SK-N-SH (cell line): ENCODE measurements at regions not wholly inside any gene's neighbourhood (a gene's known extent, or its start where the extent isn't known, plus 50 kb on each side); places are given as distances from the start of the nearest gene placed in this dataset.
A peak's percentile ranks its signal among the peaks of the same experiment; 100 is the strongest.

Experiments
- CTCF ChIA-PET: fragments of 300-600, 350-600 bp; formaldehyde crosslinking; extraction: SDS; loops from one replicate; lab custom pipeline; 2021; lab: Yijun Ruan, JAX
- POLR2A ChIA-PET: fragments of 350-600 bp; sonication (Branson Sonifier 250); formaldehyde crosslinking; extraction: SDS; loops from one replicate; lab custom pipeline; 2020; ENCODE audit warnings: antibody characterized with exemption, inconsistent platforms; lab: Yijun Ruan, JAX
- DNase-seq: peaks from one replicate; pipeline ENCODE4 v3.0.0; 2012
- H2AFZ ChIP-seq: fragments of 200-600 bp; sonication (generic); 2 replicates; pipeline ENCODE4 v1.8.1; 2016; ENCODE audit warnings: antibody characterized with exemption, mild to moderate bottlenecking, low read depth
- H3F3A ChIP-seq: fragments of 200-600 bp; sonication (generic); replicated peaks from 2 replicates; pipeline ENCODE3; 2016; ENCODE audit warnings: antibody characterized with exemption, mild to moderate bottlenecking; ENCODE audit not compliant: insufficient read depth
- H3K27ac ChIP-seq, 2 experiments: fragments of 200-500 bp in 1 of 2; fragments of 200-600 bp in 1 of 2; sonication (Bioruptor generic) in 1 of 2; sonication (generic), shearing (Covaris generic) in 1 of 2; 2 replicates each; pipeline versions ENCODE4 v1.5.1 to v1.6.1; 2014 to 2016; ENCODE audit warnings: low read depth in 2 of 2, inconsistent platforms in 1 of 2, low read length in 1 of 2, mild to moderate bottlenecking in 1 of 2, mixed read lengths in 1 of 2
- H3K27me3 ChIP-seq: fragments of 200-600 bp; sonication (generic), shearing (Covaris generic); 2 replicates; pipeline ENCODE4 v1.6.1; 2016; ENCODE audit warnings: mixed run types; ENCODE audit not compliant: insufficient read depth
- H3K36me3 ChIP-seq, 2 experiments: fragments of 200-500 bp in 1 of 2; fragments of 200-600 bp in 1 of 2; sonication (Bioruptor generic) in 1 of 2; sonication (generic) in 1 of 2; replicated peaks in 1 of 2; 2 replicates each; pipeline versions ENCODE3 to v1.5.1; 2014 to 2016; ENCODE audit warnings: low read length in 1 of 2, mild to moderate bottlenecking in 1 of 2; ENCODE audit not compliant: insufficient read depth in 2 of 2, control insufficient read depth in 1 of 2
- H3K4me1 ChIP-seq, 2 experiments: fragments of 200-500 bp in 1 of 2; fragments of 200-600 bp in 1 of 2; sonication (Bioruptor generic) in 1 of 2; sonication (generic), shearing (Covaris generic) in 1 of 2; 2 replicates each; pipeline versions ENCODE4 v1.5.1 to v1.6.1; 2014 to 2016; ENCODE audit warnings: low read depth in 1 of 2, low read length in 1 of 2, mixed run types in 1 of 2; ENCODE audit not compliant: insufficient read depth in 2 of 2, control insufficient read depth in 1 of 2
- H3K4me2 ChIP-seq: fragments of 200-600 bp; sonication (generic), shearing (Covaris generic); 2 replicates; pipeline ENCODE4 v1.6.1; 2017; ENCODE audit warnings: mixed run types
- H3K4me3 ChIP-seq, 2 experiments: fragments of 200-500 bp in 1 of 2; fragments of 200-600 bp in 1 of 2; sonication (Bioruptor generic) in 1 of 2; sonication (generic), shearing (Covaris generic) in 1 of 2; 2 replicates each; pipeline versions ENCODE4 v1.5.1 to v1.8.1; 2014 to 2016; ENCODE audit warnings: low read depth in 2 of 2, inconsistent platforms in 1 of 2, low read length in 1 of 2, mild to moderate bottlenecking in 1 of 2, mixed read lengths in 1 of 2, moderate library complexity in 1 of 2
- H3K79me2 ChIP-seq: fragments of 200-600 bp; sonication (generic); 2 replicates; pipeline ENCODE4 v1.8.1; 2017; ENCODE audit warnings: mild to moderate bottlenecking; ENCODE audit not compliant: insufficient read depth
- H3K9ac ChIP-seq: fragments of 200-600 bp; sonication (generic); 2 replicates; pipeline ENCODE4 v1.6.1; 2017; ENCODE audit warnings: mixed run types
- H3K9me2 ChIP-seq: fragments of 200-600 bp; sonication (generic); 2 replicates; pipeline ENCODE4 v1.6.1; 2017; ENCODE audit warnings: mixed run types
- H3K9me3 ChIP-seq: fragments of 200-600 bp; sonication (generic); 2 replicates; pipeline ENCODE4 v1.6.1; 2017; ENCODE audit warnings: mixed run types, mild to moderate bottlenecking, moderate library complexity
- H4K20me1 ChIP-seq: fragments of 200-600 bp; sonication (generic); 2 replicates; pipeline ENCODE4 v1.6.1; 2017; ENCODE audit warnings: mild to moderate bottlenecking, mixed run types; ENCODE audit not compliant: insufficient read depth
- ELF1 ChIP-seq: IDR thresholded peaks from 2 replicates; pipeline ENCODE4 v1.4.0; 2012
- EP300 ChIP-seq, 2 experiments: IDR thresholded peaks; 2 replicates each; pipeline versions ENCODE4 v1.4.0 to v1.6.1; 2012; ENCODE audit warnings: borderline replicate concordance in 1 of 2, low read depth in 1 of 2, low read length in 1 of 2
- EZH2phosphoT487 ChIP-seq: fragments of 200-600 bp; sonication (generic); IDR thresholded peaks from 2 replicates; pipeline ENCODE4 v1.6.1; 2017; ENCODE audit warnings: low read depth, mixed run types, mild to moderate bottlenecking, antibody characterized with exemption, moderate library complexity, borderline replicate concordance
- FOSL2 ChIP-seq: IDR thresholded peaks from 2 replicates; pipeline ENCODE4 v1.4.0; 2012; ENCODE audit warnings: low read depth, mild to moderate bottlenecking, moderate library complexity, borderline replicate concordance
- FOXM1 ChIP-seq: IDR thresholded peaks from 2 replicates; pipeline ENCODE4 v1.4.0; 2012; ENCODE audit warnings: low read depth, mild to moderate bottlenecking
- JUND ChIP-seq: IDR thresholded peaks from 2 replicates; pipeline ENCODE4 v1.4.0; 2012
- NRF1 ChIP-seq: IDR thresholded peaks from 2 replicates; pipeline ENCODE4 v1.6.1; 2012; ENCODE audit warnings: low read depth, mild to moderate bottlenecking, low read length
- RXRA ChIP-seq: IDR thresholded peaks from 2 replicates; pipeline ENCODE4 v1.4.0; 2012; ENCODE audit warnings: low read depth, mild to moderate bottlenecking, borderline replicate concordance
- SIN3A ChIP-seq: IDR thresholded peaks from 2 replicates; pipeline ENCODE4 v1.6.1; 2012; ENCODE audit warnings: low read depth, mild to moderate bottlenecking, low read length, moderate library complexity, borderline replicate concordance
- TAF1 ChIP-seq: IDR thresholded peaks from 2 replicates; pipeline ENCODE4 v1.6.1; 2012; ENCODE audit warnings: low read depth, mild to moderate bottlenecking, low read length, moderate library complexity, borderline replicate concordance
- WGBS: methylation state at CpG from one replicate; pipeline ENCODE4 v1.1.6; 2017; ENCODE audit warnings: low lambda C conversion rate; 5-methylcytosine and 5-hydroxymethylcytosine counted together
- TF ChIP-seq, protein P1 (sequence below): fragments of 200-600 bp; sonication (generic); IDR thresholded peaks from 2 replicates; pipeline ENCODE4 v1.6.1; 2017; ENCODE audit warnings: antibody characterized with exemption, mild to moderate bottlenecking, moderate library complexity
- TF ChIP-seq, protein P2 (sequence below): IDR thresholded peaks from 2 replicates; pipeline ENCODE4 v1.4.0; 2012; ENCODE audit warnings: low read depth, borderline replicate concordance
- TF ChIP-seq, protein P3 (sequence below): IDR thresholded peaks from 2 replicates; pipeline ENCODE4 v1.4.0; 2012; ENCODE audit warnings: low read depth
- TF ChIP-seq, protein P4 (sequence below): IDR thresholded peaks from 2 replicates; pipeline ENCODE4; 2012
- TF ChIP-seq, protein P5 (sequence below): fragments of 150-350 bp; IDR thresholded peaks from 2 replicates; pipeline ENCODE4 v1.6.1; 2016; ENCODE audit warnings: mild to moderate bottlenecking, low read depth, low read length
- TF ChIP-seq, protein P6 (sequence below): fragments of 150-350 bp; IDR thresholded peaks from 2 replicates; pipeline ENCODE4 v1.6.1; 2017; ENCODE audit warnings: antibody characterized with exemption, low read length, low read depth, borderline replicate concordance
- TF ChIP-seq, protein P7 (sequence below): IDR thresholded peaks from 2 replicates; pipeline ENCODE4 v1.6.1; 2012; ENCODE audit warnings: mild to moderate bottlenecking, low read depth, low read length, moderate library complexity

DNA sequence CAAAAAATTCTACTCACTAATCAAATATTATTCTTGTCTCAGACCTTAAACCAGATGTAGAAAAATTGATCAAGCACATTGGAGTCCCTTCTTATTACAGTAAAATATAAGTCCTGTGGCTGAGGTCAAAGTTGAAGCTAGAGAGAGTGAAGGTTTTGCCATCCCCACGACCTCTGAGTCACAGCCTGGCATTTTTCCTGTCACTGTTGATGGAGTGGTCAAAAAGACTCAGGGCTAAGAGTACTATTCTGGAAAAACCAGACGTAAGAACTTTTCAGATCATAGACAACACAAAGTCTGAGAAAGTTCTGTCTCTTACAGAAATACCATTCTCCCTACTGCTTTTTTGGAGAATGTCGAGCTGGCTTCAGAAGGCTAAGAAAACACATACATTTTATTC is 323.7 kb upstream of the ANKRD30A start:
- WGBS: 57% methylated on average over 3 of the region's 3 CpGs
- H3K79me2 ChIP-seq: no peaks in the 10 kb centered on the region
- no peak for TF ChIP-seq SIN3A
- TF ChIP-seq, protein P1, sequence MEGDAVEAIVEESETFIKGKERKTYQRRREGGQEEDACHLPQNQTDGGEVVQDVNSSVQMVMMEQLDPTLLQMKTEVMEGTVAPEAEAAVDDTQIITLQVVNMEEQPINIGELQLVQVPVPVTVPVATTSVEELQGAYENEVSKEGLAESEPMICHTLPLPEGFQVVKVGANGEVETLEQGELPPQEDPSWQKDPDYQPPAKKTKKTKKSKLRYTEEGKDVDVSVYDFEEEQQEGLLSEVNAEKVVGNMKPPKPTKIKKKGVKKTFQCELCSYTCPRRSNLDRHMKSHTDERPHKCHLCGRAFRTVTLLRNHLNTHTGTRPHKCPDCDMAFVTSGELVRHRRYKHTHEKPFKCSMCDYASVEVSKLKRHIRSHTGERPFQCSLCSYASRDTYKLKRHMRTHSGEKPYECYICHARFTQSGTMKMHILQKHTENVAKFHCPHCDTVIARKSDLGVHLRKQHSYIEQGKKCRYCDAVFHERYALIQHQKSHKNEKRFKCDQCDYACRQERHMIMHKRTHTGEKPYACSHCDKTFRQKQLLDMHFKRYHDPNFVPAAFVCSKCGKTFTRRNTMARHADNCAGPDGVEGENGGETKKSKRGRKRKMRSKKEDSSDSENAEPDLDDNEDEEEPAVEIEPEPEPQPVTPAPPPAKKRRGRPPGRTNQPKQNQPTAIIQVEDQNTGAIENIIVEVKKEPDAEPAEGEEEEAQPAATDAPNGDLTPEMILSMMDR: no peak
- no peak for TF ChIP-seq ELF1
- TF ChIP-seq, protein P2, sequence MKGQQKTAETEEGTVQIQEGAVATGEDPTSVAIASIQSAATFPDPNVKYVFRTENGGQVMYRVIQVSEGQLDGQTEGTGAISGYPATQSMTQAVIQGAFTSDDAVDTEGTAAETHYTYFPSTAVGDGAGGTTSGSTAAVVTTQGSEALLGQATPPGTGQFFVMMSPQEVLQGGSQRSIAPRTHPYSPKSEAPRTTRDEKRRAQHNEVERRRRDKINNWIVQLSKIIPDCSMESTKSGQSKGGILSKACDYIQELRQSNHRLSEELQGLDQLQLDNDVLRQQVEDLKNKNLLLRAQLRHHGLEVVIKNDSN: no peak
- TF ChIP-seq, protein P3, sequence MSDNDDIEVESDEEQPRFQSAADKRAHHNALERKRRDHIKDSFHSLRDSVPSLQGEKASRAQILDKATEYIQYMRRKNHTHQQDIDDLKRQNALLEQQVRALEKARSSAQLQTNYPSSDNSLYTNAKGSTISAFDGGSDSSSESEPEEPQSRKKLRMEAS: no peak
- TF ChIP-seq, protein P4, sequence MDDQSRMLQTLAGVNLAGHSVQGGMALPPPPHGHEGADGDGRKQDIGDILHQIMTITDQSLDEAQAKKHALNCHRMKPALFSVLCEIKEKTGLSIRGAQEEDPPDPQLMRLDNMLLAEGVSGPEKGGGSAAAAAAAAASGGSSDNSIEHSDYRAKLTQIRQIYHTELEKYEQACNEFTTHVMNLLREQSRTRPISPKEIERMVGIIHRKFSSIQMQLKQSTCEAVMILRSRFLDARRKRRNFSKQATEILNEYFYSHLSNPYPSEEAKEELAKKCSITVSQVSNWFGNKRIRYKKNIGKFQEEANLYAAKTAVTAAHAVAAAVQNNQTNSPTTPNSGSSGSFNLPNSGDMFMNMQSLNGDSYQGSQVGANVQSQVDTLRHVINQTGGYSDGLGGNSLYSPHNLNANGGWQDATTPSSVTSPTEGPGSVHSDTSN: no peak
- TF ChIP-seq JUND: no peak
- no peak for TF ChIP-seq TAF1
- TF ChIP-seq, protein P5, sequence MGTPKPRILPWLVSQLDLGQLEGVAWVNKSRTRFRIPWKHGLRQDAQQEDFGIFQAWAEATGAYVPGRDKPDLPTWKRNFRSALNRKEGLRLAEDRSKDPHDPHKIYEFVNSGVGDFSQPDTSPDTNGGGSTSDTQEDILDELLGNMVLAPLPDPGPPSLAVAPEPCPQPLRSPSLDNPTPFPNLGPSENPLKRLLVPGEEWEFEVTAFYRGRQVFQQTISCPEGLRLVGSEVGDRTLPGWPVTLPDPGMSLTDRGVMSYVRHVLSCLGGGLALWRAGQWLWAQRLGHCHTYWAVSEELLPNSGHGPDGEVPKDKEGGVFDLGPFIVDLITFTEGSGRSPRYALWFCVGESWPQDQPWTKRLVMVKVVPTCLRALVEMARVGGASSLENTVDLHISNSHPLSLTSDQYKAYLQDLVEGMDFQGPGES: no peak
- TF ChIP-seq, all 33 proteins: peak for 0
- peak overlapping the region in 1 of 2 experiments; percentile 89; a peak in 2 of 4 replicates for H3K27ac ChIP-seq
- H2AFZ ChIP-seq: no peak overlapping the region
- H3K4me3 ChIP-seq: no peak overlapping the region
- CTCF ChIA-PET: interaction anchor here (1.0 to 2.0 kb wide), 4 partner anchors 22 to 1166 kb away, joined by 3 to 6 read pairs (median 6); no protein-coding TSS in a partner anchor
- no peak overlapping the region for H3K4me2 ChIP-seq
- DNase-seq: no peak
- H3K27me3 ChIP-seq: no peaks in the 10 kb centered on the region
- POLR2A ChIA-PET: no interaction called here
- peaks cover 15 to 23% of the 10 kb centered on the region in 2 experiments; a peak in 3 of 4 replicates for H3K4me1 ChIP-seq
- no peak overlapping the region for H3K9ac ChIP-seq
- no peaks in the 10 kb centered on the region for H3K9me3 ChIP-seq
- H3F3A ChIP-seq: no peaks in the 10 kb centered on the region
- H4K20me1 ChIP-seq: no peaks in the 10 kb centered on the region
- H3K9me2 ChIP-seq: no peaks in the 10 kb centered on the region
- H3K36me3 ChIP-seq: no peaks in the 10 kb centered on the region

DNA sequence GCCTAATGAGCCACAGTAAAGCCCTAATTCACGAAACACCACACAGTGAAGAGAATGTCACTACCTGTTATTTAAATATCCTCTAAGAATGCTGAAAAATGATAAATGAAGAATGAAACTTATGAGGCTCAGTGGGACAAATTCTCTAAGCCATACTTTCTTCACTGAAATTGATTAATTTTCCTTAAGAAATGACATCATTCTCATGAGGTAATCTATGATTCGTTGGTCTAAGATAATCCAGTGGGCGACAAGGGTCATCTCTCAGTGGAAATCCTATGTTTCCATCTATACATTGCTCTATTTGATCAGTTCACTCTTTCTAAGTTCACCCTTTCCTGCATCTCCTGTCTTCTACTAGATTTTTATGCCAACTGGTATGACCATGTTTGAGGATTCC is 330.4 kb upstream of the ANKRD30A start:
- no peak overlapping the region for H3K9ac ChIP-seq
- H2AFZ ChIP-seq: no peak overlapping the region
- CTCF ChIA-PET: interaction anchor here (1.1 to 1.7 kb wide), 4 partner anchors 9 to 1159 kb away, joined by 3 to 5 read pairs (median 4); no protein-coding TSS in a partner anchor
- POLR2A ChIA-PET: no interaction called here
- no peaks in the 10 kb centered on the region for H3K36me3 ChIP-seq
- no peaks in the 10 kb centered on the region for H3K9me2 ChIP-seq
- H3K4me2 ChIP-seq: no peak overlapping the region
- no peaks in the 10 kb centered on the region for H3K27me3 ChIP-seq
- no peak overlapping the region for H3K4me3 ChIP-seq
- H3K27ac ChIP-seq: no peak overlapping the region
- no peaks in the 10 kb centered on the region for H3K4me1 ChIP-seq
- no peaks in the 10 kb centered on the region for H4K20me1 ChIP-seq
- no peaks in the 10 kb centered on the region for H3F3A ChIP-seq
- H3K9me3 ChIP-seq: no peaks in the 10 kb centered on the region
- no peaks in the 10 kb centered on the region for H3K79me2 ChIP-seq
- no peak for DNase-seq
- 51% methylated on average over 3 of the region's 3 CpGs for WGBS
- no peak for TF ChIP-seq RXRA
- TF ChIP-seq FOSL2: no peak
- TF ChIP-seq EP300 (IDR thresholded peaks at IDR 0.05; ENCODE audit: borderline replicate concordance in 1 of 2, low read depth in 1 of 2, low read length in 1 of 2): no peak
- TF ChIP-seq, protein P6, sequence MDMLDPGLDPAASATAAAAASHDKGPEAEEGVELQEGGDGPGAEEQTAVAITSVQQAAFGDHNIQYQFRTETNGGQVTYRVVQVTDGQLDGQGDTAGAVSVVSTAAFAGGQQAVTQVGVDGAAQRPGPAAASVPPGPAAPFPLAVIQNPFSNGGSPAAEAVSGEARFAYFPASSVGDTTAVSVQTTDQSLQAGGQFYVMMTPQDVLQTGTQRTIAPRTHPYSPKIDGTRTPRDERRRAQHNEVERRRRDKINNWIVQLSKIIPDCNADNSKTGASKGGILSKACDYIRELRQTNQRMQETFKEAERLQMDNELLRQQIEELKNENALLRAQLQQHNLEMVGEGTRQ: no peak
- no peak for TF ChIP-seq FOXM1
- TF ChIP-seq, protein P3: no peak
- TF ChIP-seq NRF1: no peak
- TF ChIP-seq EZH2phosphoT487: no peak
- TF ChIP-seq, protein P7, sequence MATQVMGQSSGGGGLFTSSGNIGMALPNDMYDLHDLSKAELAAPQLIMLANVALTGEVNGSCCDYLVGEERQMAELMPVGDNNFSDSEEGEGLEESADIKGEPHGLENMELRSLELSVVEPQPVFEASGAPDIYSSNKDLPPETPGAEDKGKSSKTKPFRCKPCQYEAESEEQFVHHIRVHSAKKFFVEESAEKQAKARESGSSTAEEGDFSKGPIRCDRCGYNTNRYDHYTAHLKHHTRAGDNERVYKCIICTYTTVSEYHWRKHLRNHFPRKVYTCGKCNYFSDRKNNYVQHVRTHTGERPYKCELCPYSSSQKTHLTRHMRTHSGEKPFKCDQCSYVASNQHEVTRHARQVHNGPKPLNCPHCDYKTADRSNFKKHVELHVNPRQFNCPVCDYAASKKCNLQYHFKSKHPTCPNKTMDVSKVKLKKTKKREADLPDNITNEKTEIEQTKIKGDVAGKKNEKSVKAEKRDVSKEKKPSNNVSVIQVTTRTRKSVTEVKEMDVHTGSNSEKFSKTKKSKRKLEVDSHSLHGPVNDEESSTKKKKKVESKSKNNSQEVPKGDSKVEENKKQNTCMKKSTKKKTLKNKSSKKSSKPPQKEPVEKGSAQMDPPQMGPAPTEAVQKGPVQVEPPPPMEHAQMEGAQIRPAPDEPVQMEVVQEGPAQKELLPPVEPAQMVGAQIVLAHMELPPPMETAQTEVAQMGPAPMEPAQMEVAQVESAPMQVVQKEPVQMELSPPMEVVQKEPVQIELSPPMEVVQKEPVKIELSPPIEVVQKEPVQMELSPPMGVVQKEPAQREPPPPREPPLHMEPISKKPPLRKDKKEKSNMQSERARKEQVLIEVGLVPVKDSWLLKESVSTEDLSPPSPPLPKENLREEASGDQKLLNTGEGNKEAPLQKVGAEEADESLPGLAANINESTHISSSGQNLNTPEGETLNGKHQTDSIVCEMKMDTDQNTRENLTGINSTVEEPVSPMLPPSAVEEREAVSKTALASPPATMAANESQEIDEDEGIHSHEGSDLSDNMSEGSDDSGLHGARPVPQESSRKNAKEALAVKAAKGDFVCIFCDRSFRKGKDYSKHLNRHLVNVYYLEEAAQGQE: no peak
